ENCODE measurements at regions not wholly inside any gene's neighbourhood (a gene's known extent, or its start where the extent isn't known, plus 50 kb on each side); places are given as distances from the start of the nearest gene placed in this dataset.
"Not testable (repeated sequence)": the region's sequence is repeated elsewhere in the genome, so short reads cannot be mapped to it uniquely, and the experiment has no call there.

GRCh38 chr3:191727338-191727737, 266.4 kb downstream of the PYDC2 start:
- H3K4me3 ChIP-seq (ENCODE audit: low read depth, low read length), result no peak overlapping the region
- DNase-seq (ENCODE audit: low read depth), result no peak
- TF ChIP-seq, protein P1, sequence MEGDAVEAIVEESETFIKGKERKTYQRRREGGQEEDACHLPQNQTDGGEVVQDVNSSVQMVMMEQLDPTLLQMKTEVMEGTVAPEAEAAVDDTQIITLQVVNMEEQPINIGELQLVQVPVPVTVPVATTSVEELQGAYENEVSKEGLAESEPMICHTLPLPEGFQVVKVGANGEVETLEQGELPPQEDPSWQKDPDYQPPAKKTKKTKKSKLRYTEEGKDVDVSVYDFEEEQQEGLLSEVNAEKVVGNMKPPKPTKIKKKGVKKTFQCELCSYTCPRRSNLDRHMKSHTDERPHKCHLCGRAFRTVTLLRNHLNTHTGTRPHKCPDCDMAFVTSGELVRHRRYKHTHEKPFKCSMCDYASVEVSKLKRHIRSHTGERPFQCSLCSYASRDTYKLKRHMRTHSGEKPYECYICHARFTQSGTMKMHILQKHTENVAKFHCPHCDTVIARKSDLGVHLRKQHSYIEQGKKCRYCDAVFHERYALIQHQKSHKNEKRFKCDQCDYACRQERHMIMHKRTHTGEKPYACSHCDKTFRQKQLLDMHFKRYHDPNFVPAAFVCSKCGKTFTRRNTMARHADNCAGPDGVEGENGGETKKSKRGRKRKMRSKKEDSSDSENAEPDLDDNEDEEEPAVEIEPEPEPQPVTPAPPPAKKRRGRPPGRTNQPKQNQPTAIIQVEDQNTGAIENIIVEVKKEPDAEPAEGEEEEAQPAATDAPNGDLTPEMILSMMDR (IDR thresholded peaks at IDR 0.05; ENCODE audit: low read depth, low read length, missing control alignments), result no peak
- in situ Hi-C loops (cut with HindIII; ENCODE audit: low sequenced_read_pairs), result no loop called here

GRCh38 chr3:191728186-191728585, 267.2 kb downstream of the PYDC2 start:
- in situ Hi-C loops (cut with HindIII; ENCODE audit: low sequenced_read_pairs), result no loop called here
- TF ChIP-seq, protein P1 (IDR thresholded peaks at IDR 0.05; ENCODE audit: low read depth, low read length, missing control alignments), result no peak
- H3K4me3 ChIP-seq (ENCODE audit: low read depth, low read length), result no peak overlapping the region
- DNase-seq (ENCODE audit: low read depth), result no peak

DNA sequence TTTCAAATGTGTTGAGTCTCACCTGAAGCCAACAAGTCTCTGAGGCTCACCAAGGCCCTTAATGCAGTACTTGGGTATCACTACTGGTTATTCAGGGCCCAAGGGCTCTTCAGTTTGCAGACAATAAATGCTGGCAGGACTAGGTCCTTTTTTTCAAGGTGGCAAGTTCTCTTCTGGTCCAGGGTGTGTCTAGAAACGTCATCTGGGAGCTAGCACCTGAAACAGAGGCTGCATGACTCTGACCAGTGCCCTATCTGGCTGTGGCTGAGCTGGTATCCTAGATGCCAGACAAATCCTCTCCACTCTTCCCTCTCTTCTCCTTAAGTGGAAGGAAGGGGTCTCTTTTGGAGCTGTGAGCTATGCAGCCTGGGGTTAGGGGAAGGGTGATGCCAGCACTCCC, 276.8 kb downstream of the PYDC2 start:
- no peak overlapping the region for H3K4me3 ChIP-seq (ENCODE audit: low read depth, low read length)
- no peak for DNase-seq (ENCODE audit: low read depth)
- in situ Hi-C loops (cut with HindIII; ENCODE audit: low sequenced_read_pairs), result no loop called here
- TF ChIP-seq, protein P1 (IDR thresholded peaks at IDR 0.05; ENCODE audit: low read depth, low read length, missing control alignments), result no peak

DNA sequence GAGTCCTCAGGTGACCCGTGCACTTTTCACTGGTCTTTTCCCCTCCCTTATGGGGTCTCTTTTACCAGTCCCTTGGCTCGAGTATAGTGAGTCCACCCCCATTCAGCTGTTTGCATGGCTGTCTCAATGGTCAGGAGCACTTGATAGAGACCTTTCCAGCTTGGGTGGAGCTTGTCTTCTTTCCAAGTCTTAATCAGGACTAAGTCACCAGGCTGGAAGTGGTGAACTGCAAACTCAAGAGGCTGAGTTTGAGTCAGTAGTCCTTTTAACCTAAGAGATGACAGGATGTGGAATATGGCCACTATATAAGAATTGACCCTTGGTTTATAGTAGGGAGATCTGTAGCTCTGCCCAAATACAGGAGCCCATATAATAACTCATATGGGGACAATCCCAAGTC, 279.7 kb downstream of the PYDC2 start:
- no peak for DNase-seq (ENCODE audit: low read depth)
- no peak overlapping the region for H3K4me3 ChIP-seq (ENCODE audit: low read depth, low read length)
- in situ Hi-C loops (cut with HindIII; ENCODE audit: low sequenced_read_pairs), result no loop called here
- TF ChIP-seq, protein P1 (IDR thresholded peaks at IDR 0.05; ENCODE audit: low read depth, low read length, missing control alignments), result no peak

DNA sequence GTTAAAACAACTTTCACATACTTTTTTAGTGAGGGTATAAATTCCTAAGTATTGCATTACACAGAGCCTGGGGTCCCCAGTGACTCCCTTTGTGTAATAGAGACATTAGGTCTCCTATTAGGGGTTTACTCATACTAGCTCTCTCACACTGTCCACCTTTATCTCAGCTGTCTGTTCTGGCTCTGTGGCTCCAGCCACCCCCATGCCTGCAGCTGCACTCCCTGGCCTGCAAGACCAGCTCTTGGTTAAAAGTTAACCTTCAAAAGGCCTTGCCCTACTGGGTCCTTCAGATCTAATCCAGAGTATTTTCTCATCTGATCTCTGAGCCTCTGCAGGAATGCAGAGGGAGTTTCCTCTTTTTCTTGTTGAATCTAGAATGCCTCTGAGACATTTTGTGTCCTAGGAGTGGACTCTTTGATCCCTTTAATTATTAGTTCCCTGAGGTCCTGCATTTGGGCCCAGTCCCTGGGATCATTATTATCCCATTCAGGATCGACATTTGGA, 280.9 kb downstream of the PYDC2 start:
- DNase-seq (ENCODE audit: low read depth); in situ Hi-C loops (cut with HindIII; ENCODE audit: low sequenced_read_pairs); H3K4me3 ChIP-seq (ENCODE audit: low read depth, low read length): not testable (repeated sequence)

- in situ Hi-C loops (cut with HindIII; ENCODE audit: low sequenced_read_pairs), result no loop called here
- no peak overlapping the region for H3K4me3 ChIP-seq (ENCODE audit: low read depth, low read length)
- DNase-seq (ENCODE audit: low read depth), result no peak
- TF ChIP-seq, protein P1 (IDR thresholded peaks at IDR 0.05; ENCODE audit: low read depth, low read length, missing control alignments), result no peak
Measured at GRCh38 chr3:191743283-191743682, 282.3 kb downstream of the PYDC2 start.

GRCh38 chr3:191750618-191751017, 289.7 kb downstream of the PYDC2 start:
- no peak for DNase-seq (ENCODE audit: low read depth)
- in situ Hi-C loops (cut with HindIII; ENCODE audit: low sequenced_read_pairs), result no loop called here
- TF ChIP-seq, protein P1 (IDR thresholded peaks at IDR 0.05; ENCODE audit: low read depth, low read length, missing control alignments), result no peak
- no peak overlapping the region for H3K4me3 ChIP-seq (ENCODE audit: low read depth, low read length)
